ENCODE measurements at regions not wholly inside any gene's neighbourhood (a gene's known extent, or its start where the extent isn't known, plus 50 kb on each side); places are given as distances from the start of the nearest gene placed in this dataset.

GRCh38 chr4:157984285-157984911, 188.4 kb downstream of the GASK1B start:
- no peaks in the 10 kb centered on the region for H3K79me2 ChIP-seq (ENCODE audit: insufficient read depth)
- no peaks in the 10 kb centered on the region for H3F3A ChIP-seq (replicated peaks; ENCODE audit: insufficient read depth)
- H3K9ac ChIP-seq = no peak overlapping the region
- no peaks in the 10 kb centered on the region for H3K4me1 ChIP-seq (ENCODE audit: control insufficient read depth in 1 of 2, insufficient read depth in 2 of 2, low read depth in 1 of 2, low read length in 1 of 2)
- no peak for DNase-seq
- no peak overlapping the region for H3K27ac ChIP-seq (ENCODE audit: low read depth in 2 of 2, low read length in 1 of 2)
- H3K9me2 ChIP-seq = no peaks in the 10 kb centered on the region
- H3K4me3 ChIP-seq (ENCODE audit: low read depth in 2 of 2, low read length in 1 of 2) = no peak overlapping the region
- whole genome bisulfite sequencing (ENCODE audit: low lambda C conversion rate) = 85% methylated on average over 4 of the region's 4 CpGs
- H3K27me3 ChIP-seq (ENCODE audit: insufficient read depth) = no peaks in the 10 kb centered on the region
- TF ChIP-seq GATA2 (CRISPR knock-in tag; IDR thresholded peaks at IDR 0.05) = no peak
- TF ChIP-seq RAD21 (IDR thresholded peaks at IDR 0.05; ENCODE audit: low read length) = no peak
- no peak for TF ChIP-seq FOXM1 (IDR thresholded peaks at IDR 0.05; ENCODE audit: low read depth)
- no peak for TF ChIP-seq RXRA (IDR thresholded peaks at IDR 0.05; ENCODE audit: borderline replicate concordance, low read depth)
- no peak for TF ChIP-seq TAF1 (IDR thresholded peaks at IDR 0.05; ENCODE audit: borderline replicate concordance, low read depth, low read length)
- TF ChIP-seq NRF1 (IDR thresholded peaks at IDR 0.05; ENCODE audit: low read depth, low read length) = no peak
- CTCF ChIA-PET = interaction anchor here (1.3 to 2.7 kb wide), 3 partner anchors 11 to 762 kb away, joined by 3 to 8 read pairs (median 3); no protein-coding TSS in a partner anchor
- no peaks in the 10 kb centered on the region for H4K20me1 ChIP-seq (ENCODE audit: insufficient read depth)
- no peak overlapping the region for H2AFZ ChIP-seq (ENCODE audit: low read depth)
- POLR2A ChIA-PET = no interaction called here
- no peak overlapping the region for H3K4me2 ChIP-seq
- H3K9me3 ChIP-seq = no peaks in the 10 kb centered on the region
- no peaks in the 10 kb centered on the region for H3K36me3 ChIP-seq (replicated peaks in 1 of 2; ENCODE audit: control insufficient read depth in 1 of 2, insufficient read depth in 2 of 2, low read length in 1 of 2)

DNA sequence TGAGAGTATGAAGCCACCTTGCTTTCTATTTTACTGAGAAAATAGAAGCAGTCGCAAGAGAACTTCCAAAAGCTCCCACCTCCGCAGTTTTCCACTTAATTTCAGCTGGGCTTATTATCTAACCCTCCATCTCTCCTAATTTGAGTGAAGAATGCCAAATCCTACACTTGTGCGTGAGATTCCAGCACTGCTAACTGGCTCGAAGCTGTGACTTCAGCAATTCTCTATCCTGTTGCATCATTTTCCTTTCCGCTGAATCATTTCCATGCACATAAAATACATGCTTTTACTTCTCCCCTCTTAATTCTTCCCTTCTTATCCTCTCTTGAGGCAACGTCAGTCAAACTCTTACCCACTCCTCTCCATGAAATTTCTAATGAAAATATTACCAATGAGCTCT, 189.5 kb downstream of the GASK1B start:
- CTCF ChIA-PET = interaction anchor here (1.5 to 7.5 kb wide), 3 partner anchors 10 to 764 kb away, joined by 3 to 93 read pairs (median 8); partner anchors contain the start of gene GRIA2
- 72% methylated on average over 6 of the region's 6 CpGs for WGBS (ENCODE audit: low lambda C conversion rate)
- H3K27ac ChIP-seq (ENCODE audit: low read depth in 2 of 2, low read length in 1 of 2) = no peak overlapping the region

More for the DNA sequence above, 189.5 kb downstream of the GASK1B start:
- DNase-seq = no peak
- no peak overlapping the region for H3K4me2 ChIP-seq
- TF ChIP-seq, protein P1, sequence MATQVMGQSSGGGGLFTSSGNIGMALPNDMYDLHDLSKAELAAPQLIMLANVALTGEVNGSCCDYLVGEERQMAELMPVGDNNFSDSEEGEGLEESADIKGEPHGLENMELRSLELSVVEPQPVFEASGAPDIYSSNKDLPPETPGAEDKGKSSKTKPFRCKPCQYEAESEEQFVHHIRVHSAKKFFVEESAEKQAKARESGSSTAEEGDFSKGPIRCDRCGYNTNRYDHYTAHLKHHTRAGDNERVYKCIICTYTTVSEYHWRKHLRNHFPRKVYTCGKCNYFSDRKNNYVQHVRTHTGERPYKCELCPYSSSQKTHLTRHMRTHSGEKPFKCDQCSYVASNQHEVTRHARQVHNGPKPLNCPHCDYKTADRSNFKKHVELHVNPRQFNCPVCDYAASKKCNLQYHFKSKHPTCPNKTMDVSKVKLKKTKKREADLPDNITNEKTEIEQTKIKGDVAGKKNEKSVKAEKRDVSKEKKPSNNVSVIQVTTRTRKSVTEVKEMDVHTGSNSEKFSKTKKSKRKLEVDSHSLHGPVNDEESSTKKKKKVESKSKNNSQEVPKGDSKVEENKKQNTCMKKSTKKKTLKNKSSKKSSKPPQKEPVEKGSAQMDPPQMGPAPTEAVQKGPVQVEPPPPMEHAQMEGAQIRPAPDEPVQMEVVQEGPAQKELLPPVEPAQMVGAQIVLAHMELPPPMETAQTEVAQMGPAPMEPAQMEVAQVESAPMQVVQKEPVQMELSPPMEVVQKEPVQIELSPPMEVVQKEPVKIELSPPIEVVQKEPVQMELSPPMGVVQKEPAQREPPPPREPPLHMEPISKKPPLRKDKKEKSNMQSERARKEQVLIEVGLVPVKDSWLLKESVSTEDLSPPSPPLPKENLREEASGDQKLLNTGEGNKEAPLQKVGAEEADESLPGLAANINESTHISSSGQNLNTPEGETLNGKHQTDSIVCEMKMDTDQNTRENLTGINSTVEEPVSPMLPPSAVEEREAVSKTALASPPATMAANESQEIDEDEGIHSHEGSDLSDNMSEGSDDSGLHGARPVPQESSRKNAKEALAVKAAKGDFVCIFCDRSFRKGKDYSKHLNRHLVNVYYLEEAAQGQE (IDR thresholded peaks at IDR 0.05; ENCODE audit: low read depth, low read length) = no peak
- TF ChIP-seq FOXJ3 (CRISPR knock-in tag; IDR thresholded peaks at IDR 0.05) (no peak), RCOR1 (IDR thresholded peaks at IDR 0.05; ENCODE audit: low read length) (no peak), ELF1 (IDR thresholded peaks at IDR 0.05) (no peak), CTCF (IDR thresholded peaks at IDR 0.05) (no peak), NFIC (IDR thresholded peaks at IDR 0.05; ENCODE audit: borderline replicate concordance) (no peak), RXRA (IDR thresholded peaks at IDR 0.05; ENCODE audit: borderline replicate concordance, low read depth) (no peak), GABPA (IDR thresholded peaks at IDR 0.05; ENCODE audit: low read depth) (no peak), TCF12 (IDR thresholded peaks at IDR 0.05) (no peak)
- TF ChIP-seq, protein P2, sequence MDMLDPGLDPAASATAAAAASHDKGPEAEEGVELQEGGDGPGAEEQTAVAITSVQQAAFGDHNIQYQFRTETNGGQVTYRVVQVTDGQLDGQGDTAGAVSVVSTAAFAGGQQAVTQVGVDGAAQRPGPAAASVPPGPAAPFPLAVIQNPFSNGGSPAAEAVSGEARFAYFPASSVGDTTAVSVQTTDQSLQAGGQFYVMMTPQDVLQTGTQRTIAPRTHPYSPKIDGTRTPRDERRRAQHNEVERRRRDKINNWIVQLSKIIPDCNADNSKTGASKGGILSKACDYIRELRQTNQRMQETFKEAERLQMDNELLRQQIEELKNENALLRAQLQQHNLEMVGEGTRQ (IDR thresholded peaks at IDR 0.05; ENCODE audit: borderline replicate concordance, low read depth, low read length) = no peak
- TF ChIP-seq, protein P3, sequence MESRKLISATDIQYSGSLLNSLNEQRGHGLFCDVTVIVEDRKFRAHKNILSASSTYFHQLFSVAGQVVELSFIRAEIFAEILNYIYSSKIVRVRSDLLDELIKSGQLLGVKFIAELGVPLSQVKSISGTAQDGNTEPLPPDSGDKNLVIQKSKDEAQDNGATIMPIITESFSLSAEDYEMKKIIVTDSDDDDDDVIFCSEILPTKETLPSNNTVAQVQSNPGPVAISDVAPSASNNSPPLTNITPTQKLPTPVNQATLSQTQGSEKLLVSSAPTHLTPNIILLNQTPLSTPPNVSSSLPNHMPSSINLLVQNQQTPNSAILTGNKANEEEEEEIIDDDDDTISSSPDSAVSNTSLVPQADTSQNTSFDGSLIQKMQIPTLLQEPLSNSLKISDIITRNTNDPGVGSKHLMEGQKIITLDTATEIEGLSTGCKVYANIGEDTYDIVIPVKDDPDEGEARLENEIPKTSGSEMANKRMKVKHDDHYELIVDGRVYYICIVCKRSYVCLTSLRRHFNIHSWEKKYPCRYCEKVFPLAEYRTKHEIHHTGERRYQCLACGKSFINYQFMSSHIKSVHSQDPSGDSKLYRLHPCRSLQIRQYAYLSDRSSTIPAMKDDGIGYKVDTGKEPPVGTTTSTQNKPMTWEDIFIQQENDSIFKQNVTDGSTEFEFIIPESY (IDR thresholded peaks at IDR 0.05; ENCODE audit: borderline replicate concordance, low read depth) = no peak
- TF ChIP-seq, protein P4, sequence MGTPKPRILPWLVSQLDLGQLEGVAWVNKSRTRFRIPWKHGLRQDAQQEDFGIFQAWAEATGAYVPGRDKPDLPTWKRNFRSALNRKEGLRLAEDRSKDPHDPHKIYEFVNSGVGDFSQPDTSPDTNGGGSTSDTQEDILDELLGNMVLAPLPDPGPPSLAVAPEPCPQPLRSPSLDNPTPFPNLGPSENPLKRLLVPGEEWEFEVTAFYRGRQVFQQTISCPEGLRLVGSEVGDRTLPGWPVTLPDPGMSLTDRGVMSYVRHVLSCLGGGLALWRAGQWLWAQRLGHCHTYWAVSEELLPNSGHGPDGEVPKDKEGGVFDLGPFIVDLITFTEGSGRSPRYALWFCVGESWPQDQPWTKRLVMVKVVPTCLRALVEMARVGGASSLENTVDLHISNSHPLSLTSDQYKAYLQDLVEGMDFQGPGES (IDR thresholded peaks at IDR 0.05; ENCODE audit: low read depth, low read length) = no peak
- no peaks in the 10 kb centered on the region for H3K36me3 ChIP-seq (replicated peaks in 1 of 2; ENCODE audit: control insufficient read depth in 1 of 2, insufficient read depth in 2 of 2, low read length in 1 of 2)
- no peaks in the 10 kb centered on the region for H3F3A ChIP-seq (replicated peaks; ENCODE audit: insufficient read depth)
- no peak overlapping the region for H3K4me3 ChIP-seq (ENCODE audit: low read depth in 2 of 2, low read length in 1 of 2)
- H3K9me3 ChIP-seq = no peaks in the 10 kb centered on the region
- POLR2A ChIA-PET = no interaction called here
- H3K9ac ChIP-seq = no peak overlapping the region
- H3K4me1 ChIP-seq (ENCODE audit: control insufficient read depth in 1 of 2, insufficient read depth in 2 of 2, low read depth in 1 of 2, low read length in 1 of 2) = no peaks in the 10 kb centered on the region; a peak in 1 of 4 replicates
- H3K27me3 ChIP-seq (ENCODE audit: insufficient read depth) = no peaks in the 10 kb centered on the region
- H3K9me2 ChIP-seq = no peaks in the 10 kb centered on the region
- H4K20me1 ChIP-seq (ENCODE audit: insufficient read depth) = no peaks in the 10 kb centered on the region
- no peak overlapping the region for H2AFZ ChIP-seq (ENCODE audit: low read depth)
- no peaks in the 10 kb centered on the region for H3K79me2 ChIP-seq (ENCODE audit: insufficient read depth)
